ENCODE measurements at regions not wholly inside any gene's neighbourhood (a gene's known extent, or its start where the extent isn't known, plus 50 kb on each side); places are given as distances from the start of the nearest gene placed in this dataset.

DNA sequence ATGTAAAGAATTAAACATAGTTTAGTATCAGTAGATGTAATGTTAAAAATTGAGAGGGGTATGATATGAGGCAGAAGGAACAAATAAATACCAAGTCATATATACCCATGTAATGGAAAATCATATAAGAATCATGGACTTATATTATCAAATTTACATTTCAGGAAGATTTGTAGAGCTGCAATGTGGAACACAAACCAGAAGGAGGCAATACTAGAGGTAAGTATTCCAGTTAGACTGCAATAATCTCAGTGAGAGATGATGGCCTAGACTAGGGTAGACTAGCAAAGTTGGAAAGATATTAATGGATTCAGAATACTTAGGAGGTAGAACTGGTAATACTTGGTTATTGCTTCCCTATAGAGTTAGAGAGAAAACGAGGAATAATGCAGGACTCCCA lies 603.0 kb upstream of the KLHL4 start (continued):
- no peak for TF ChIP-seq DPF2 (CRISPR knock-in tag; IDR thresholded peaks at IDR 0.05; ENCODE audit: borderline replicate concordance, low read depth)

- POLR2A ChIA-PET = no interaction called here
- Histone ChIP-seq H2AFZ (ENCODE audit: low read length) (no peak overlapping the region), H3K27ac (ENCODE audit: extremely low read length, insufficient read depth, low read length) (no peak overlapping the region), H3K27me3 (ENCODE audit: control insufficient read depth in 1 of 2, insufficient read depth in 2 of 2, low read length in 2 of 2) (no peaks in the 10 kb centered on the region), H3K79me2 (ENCODE audit: insufficient read depth, low read length) (no peaks in the 10 kb centered on the region), H4K20me1 (ENCODE audit: insufficient read depth, low read length) (no peaks in the 10 kb centered on the region), H3K9me3 (ENCODE audit: low read length) (no peaks in the 10 kb centered on the region), H3K9ac (ENCODE audit: insufficient read depth, low read depth, low read length) (no peak overlapping the region), H3K36me3 (replicated peaks in 1 of 2; ENCODE audit: control insufficient read depth in 1 of 2, insufficient read depth in 2 of 2, low read length in 2 of 2) (no peaks in the 10 kb centered on the region), H3K4me3 (replicated peaks in 1 of 3; ENCODE audit: insufficient read depth in 1 of 3, low read depth in 2 of 3, low read length in 3 of 3) (no peak overlapping the region), H3K4me1 (ENCODE audit: insufficient read depth, low read length) (no peaks in the 10 kb centered on the region), H3K4me2 (ENCODE audit: low read depth, low read length) (no peak overlapping the region)
- WGBS (ENCODE audit: low lambda C conversion rate) = 0% methylated on average over 2 of the region's 2 CpGs
- ATAC-seq = no peak
- no peak for FAIRE-seq
- in situ Hi-C loops (cut with HindIII; ENCODE audit: extremely low pct_ligation_motif_present, low pct_unique_long_range_greater_than_20kb) = no loop called here
- CTCF ChIA-PET (ENCODE audit: low intra/inter-chr PET ratio, low total read pairs) = no interaction called here
- BruUV-seq (replicated peaks) = no TSS peak
- intact Hi-C loops (cut with micrococcal nuclease; ENCODE audit: unreplicated experiment) = no loop called here
- no peak for TF ChIP-seq STAG1 (CRISPR knock-in tag; IDR thresholded peaks at IDR 0.05)
- TF ChIP-seq NCOA2 (CRISPR knock-in tag; IDR thresholded peaks at IDR 0.05) = no peak
- TF ChIP-seq DR1 (CRISPR knock-in tag; IDR thresholded peaks at IDR 0.05) = no peak
- no peak for TF ChIP-seq ZNF569 (CRISPR knock-in tag; IDR thresholded peaks at IDR 0.05; ENCODE audit: borderline replicate concordance)
- no peak for TF ChIP-seq ZNF160 (CRISPR knock-in tag; IDR thresholded peaks at IDR 0.05)
- no peak for TF ChIP-seq ZNF282 (IDR thresholded peaks at IDR 0.05; ENCODE audit: partially characterized antibody)
- TF ChIP-seq ZSCAN9 (CRISPR knock-in tag; IDR thresholded peaks at IDR 0.05; ENCODE audit: borderline replicate concordance) = no peak
- TF ChIP-seq ZNF253 (CRISPR knock-in tag; IDR thresholded peaks at IDR 0.05; ENCODE audit: borderline replicate concordance) = no peak
- no peak for TF ChIP-seq MXI1 (IDR thresholded peaks at IDR 0.05; ENCODE audit: borderline replicate concordance, low read depth, low read length)
- TF ChIP-seq, protein P1, sequence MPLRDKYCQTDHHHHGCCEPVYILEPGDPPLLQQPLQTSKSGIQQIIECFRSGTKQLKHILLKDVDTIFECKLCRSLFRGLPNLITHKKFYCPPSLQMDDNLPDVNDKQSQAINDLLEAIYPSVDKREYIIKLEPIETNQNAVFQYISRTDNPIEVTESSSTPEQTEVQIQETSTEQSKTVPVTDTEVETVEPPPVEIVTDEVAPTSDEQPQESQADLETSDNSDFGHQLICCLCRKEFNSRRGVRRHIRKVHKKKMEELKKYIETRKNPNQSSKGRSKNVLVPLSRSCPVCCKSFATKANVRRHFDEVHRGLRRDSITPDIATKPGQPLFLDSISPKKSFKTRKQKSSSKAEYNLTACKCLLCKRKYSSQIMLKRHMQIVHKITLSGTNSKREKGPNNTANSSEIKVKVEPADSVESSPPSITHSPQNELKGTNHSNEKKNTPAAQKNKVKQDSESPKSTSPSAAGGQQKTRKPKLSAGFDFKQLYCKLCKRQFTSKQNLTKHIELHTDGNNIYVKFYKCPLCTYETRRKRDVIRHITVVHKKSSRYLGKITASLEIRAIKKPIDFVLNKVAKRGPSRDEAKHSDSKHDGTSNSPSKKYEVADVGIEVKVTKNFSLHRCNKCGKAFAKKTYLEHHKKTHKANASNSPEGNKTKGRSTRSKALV (CRISPR knock-in tag; IDR thresholded peaks at IDR 0.05) = no peak
- TF ChIP-seq ZKSCAN5 (CRISPR knock-in tag; IDR thresholded peaks at IDR 0.05) = no peak
- TF ChIP-seq NFIB (CRISPR knock-in tag; IDR thresholded peaks at IDR 0.05; ENCODE audit: borderline replicate concordance) = no peak
- DNase-seq (ENCODE audit: low spot score) = no peak
These were observed 599.6 kb upstream of the KLHL4 start for GRCh38 chrX:86917959-86918358.

All from HepG2 (cell line).